Kidney capillary endothelial cell (primary cell): ENCODE measurements at regions not wholly inside any gene's neighbourhood (a gene's known extent, or its start where the extent isn't known, plus 50 kb on each side); places are given as distances from the start of the nearest gene placed in this dataset.

Experiments used
- DNase-seq: peaks from one replicate; pipeline ENCODE4 v3.0.0-alpha.2; 2018; ENCODE audit warnings: low spot score

DNA sequence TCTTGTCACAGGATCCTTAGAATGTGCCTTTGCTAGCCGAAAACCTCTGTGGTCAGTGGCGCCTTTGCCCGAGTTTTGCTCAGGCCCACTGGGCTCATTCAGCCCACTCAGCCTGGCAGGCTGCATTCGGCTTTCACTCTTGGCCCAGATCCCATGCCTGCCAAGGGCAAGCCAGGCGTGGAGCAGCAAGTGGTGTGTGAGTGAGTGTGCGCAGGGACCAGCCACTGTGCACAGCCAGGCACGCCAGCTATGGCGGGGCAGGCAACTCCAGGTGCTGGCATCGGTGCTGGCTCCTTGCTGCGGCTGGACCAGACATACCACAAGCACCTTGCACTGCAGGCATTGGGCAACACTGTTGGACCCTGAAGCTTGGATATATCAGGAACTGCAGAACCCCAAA is 1145.1 kb upstream of the NCAM2 start:
- no peak for DNase-seq

DNA sequence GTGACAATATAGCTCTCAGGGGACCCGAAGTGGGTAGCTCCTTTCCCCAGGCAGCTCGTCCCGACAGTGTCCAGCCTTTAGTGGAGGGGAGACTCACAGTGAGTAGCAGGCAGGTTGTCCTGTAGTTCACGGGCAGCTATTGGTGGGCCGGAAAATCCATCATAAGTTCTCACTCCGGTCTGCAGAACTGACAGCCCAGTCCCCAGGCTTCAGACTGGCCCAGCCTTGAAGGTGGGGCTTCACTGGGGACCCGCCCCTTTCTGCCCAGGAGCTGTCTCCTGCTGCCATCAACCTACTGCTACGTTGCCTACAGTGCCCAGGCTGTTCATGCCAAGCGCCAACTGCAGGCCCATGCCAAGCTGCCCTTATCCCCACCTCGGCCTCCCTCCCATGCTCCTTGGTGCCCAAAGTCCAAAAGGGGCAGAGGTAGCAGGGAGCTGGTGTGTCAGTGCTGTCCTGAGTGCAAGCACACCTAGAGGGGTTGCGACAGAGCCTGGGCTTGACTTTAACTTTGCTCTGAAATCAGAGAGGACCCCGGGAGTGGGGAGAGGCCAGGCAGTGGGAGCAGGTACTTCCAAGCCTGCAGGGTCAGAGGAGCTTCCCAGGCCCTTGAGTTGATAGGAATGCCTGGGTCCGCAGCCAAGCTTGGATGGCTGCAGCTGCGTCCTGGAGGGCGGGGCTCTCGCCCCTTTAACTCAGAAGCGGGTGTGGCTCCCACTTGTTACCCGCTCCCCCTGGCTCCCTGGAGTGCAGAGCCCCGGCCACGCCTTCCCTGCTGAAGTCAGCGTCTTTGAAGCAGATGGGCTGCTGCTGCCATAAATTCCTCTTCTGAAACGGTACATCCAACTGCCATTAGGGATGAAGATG is 1144.3 kb upstream of the NCAM2 start:
- no peak for DNase-seq

DNA sequence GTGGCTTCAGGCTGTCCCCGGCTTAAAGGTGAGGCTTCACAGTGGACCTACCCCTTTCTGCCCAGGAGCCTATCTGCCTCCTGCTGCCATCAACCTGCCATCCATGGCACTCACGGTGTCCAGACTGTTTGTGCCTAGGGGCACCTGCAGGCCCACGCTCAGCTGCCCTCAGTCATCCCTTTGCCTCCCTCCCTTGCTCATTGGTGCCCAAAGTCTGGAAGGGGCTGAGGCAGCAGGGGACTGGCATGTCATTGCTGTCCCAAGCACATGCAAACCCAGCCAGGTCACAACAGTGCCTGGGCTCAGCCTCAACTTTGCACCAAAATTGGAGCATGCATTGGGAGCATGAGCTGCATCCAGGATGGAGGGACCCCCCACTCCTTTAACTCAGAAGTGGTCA is 1142.7 kb upstream of the NCAM2 start:
- DNase-seq = no peak

DNA sequence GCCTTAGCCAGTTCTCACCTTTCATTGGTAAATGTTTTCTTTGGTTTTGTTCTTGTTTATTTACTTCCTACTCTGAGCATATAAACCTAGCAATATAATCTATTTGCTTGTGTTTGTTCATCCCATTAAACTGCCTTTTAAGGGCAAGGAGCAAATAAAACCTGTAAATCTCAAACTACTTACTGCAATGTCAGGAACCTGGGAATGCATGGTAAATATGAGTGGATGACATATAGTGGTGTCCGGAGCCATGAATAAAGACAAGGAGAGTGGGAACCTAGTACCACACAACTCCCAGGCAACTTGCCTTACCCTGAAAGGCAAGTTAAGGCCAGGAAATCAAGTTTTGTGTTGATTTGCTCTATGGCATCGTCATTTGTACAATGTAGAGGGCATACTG is 1133.7 kb upstream of the NCAM2 start:
- no peak for DNase-seq

DNA sequence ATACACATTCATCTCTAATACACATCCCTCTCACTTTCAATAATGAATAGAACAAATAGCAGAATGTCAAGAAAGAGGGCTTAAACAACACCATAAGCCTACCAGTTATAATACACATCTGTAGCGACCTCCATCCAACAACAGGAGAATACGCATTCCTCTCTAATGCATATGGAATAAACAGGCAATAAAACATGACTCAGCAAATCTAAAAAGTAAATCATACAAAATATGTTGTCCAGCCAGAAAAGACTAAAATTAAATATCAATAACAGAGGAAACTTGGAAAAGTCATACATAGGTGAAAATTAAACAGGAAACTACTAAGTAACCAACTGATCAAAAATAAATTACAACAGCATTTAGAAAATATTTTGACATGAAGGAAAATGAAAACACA is 1127.5 kb upstream of the NCAM2 start:
- no peak for DNase-seq

DNA sequence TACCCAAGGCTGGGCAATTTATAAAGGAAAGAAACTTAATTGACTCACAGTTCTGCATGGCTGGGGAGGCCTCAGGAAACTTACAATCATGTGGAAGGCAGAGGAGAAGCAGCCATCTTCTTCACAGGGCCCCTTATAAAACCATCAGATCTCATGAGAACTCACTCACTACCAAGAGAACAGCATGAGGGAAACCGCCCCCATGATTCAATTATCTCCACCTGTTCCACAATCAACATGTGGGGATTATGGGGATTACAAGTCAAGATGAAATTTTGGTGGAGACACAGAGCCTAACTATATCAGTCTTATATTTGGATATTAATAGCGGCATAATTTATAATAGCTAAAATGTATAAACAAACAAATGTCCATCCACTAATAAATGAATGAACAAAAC is 1123.7 kb upstream of the NCAM2 start:
- no peak for DNase-seq

DNA sequence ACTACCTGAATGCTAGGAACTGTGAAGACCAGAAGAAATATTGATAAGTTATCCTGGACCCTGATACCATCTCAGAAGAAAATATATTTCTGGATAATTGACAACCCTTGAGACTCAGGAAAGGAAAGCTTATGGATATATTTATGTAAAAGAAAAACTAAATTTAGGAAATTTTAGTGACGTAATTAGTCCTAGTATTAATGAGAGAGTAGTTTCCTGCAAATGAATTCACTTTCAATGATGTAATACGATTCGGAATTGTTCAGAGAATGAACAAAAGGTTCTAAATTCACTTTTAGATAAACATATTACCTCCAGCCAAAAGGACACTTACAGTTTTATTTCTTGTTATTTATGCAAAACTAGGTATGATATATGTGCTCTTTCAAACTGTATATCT is 1120.1 kb upstream of the NCAM2 start:
- no peak for DNase-seq

DNA sequence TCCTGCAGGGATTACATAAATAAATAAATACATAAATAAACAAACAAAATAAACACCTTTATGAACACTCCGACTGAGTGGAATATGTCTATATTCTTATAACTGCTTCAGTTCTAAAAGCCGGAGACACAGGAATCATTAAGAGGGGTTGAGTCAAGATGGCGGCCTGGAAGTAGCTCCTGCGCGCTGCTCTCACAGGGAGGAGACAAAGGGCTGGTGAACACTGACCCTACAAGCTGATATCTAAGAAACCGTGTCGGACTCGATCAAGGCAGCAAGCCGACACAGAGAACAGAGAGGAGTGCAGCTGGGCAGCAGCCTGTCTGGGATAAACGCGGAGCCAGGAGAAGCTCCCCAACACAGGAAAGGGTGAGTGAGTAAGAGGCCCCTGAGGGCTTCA is 1098.6 kb upstream of the NCAM2 start:
- DNase-seq = no peak

DNA sequence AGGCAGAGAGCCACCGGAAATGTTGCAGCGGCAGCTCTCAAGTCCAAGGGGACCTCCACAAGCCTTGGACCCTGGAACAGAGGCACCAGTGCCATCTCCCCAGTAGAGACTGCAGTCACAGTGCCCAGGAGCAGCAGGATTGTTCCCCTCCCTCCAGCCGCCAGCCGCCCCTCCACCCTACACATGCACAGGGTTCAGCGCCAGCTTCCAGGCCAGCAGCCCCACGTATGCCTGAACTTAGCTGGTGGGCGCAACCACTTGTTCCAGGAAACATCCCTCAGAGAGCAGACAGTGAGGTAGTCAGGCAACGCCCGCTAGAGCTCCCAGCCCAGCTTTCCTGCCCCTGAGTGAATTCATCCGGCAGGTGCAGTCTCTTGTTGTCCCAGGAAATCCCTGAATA is 1098.1 kb upstream of the NCAM2 start:
- DNase-seq = no peak

DNA sequence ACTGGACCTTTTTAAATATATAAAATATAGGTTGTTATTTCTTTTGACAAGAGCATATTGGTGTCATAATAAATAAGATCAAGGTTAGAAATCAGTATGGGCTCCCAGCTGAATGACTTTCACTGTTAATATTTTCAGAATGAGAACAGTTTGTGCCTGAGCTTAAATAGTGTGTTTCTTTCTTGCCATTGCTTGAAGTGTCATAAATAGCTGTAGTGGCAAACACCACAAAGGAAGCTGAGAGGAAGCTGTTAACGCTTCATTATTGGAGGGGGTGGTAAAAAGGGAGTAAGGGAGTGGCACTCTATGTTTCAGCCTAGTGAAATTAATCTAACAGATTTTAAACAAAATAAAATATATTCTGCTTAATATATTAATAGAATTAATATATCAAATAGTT is 1089.8 kb upstream of the NCAM2 start:
- DNase-seq = no peak

DNA sequence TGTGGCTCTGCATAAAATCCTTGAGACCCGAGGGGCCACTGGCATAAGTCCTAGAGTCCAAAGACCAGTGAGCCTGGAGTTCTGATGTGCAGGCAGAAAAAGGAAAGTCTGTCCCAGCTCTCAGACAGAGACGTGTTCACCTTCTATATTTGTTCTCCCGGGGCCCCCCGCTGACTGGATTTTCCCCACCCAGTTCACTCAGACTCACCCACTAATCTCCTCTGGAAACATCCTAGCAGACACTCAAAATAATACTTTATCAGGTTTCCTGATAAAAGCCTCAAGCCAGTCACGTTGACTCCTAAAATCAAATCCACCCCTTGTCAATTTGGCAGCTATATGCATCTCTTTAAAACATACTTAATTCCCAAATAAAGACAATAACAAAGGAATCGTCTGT is 1084.2 kb upstream of the NCAM2 start:
- no peak for DNase-seq

DNA sequence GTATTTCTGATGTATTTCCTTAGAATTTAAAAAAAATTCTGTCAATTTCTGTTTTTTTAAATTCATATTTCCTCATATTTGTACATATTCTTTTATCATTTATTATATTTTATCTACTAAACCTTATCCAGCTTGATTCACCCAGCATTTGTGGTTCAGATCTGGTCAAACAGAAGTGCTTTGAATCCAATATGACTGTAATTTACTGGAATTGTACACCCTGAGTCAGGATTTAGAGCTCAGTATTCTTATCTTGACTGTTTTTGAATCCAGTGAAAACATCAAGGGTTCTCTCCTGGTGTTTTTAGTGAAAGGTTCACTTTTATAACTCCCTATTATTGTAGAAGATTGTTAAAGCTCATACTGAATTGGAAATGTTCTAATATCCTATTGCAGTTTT is 1077.0 kb upstream of the NCAM2 start:
- no peak for DNase-seq

DNA sequence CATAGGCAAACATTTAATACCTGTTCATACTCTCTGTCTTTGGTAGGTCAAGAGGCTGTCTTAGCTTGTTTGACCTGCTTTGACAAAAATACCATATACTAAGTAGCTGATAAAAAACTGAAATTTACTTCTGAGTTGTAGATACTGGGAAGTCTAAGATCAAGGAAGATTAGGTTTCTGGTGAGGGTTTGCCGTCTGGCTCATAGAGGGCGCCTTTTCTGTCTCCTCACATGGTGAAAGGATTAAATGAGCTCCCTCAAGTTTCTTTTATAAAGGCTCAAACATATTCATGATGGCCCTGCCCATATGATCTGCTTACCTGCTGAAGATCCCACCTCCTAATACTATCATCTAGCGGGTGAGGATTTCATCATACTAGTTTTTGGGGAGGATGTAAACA is 1076.1 kb upstream of the NCAM2 start:
- no peak for DNase-seq

DNA sequence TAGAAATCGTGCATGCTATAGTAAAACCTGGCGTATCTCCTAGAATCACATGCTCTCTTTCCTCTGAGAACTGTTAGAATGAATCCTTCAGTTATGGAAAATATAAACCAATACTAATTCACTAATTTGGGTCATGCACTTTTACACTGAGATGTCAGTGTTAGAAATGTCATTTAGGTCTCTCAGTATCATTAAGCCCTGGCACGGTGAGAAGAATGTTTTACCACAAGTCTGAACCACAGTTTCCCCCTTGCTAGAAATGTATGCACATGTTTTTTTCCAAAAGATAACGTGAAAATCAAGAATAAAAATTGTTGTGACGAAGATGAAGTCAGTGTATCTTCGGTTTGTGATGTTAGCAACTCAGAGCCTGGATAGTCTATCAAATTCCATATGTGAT is 1062.7 kb upstream of the NCAM2 start:
- no peak for DNase-seq

DNA sequence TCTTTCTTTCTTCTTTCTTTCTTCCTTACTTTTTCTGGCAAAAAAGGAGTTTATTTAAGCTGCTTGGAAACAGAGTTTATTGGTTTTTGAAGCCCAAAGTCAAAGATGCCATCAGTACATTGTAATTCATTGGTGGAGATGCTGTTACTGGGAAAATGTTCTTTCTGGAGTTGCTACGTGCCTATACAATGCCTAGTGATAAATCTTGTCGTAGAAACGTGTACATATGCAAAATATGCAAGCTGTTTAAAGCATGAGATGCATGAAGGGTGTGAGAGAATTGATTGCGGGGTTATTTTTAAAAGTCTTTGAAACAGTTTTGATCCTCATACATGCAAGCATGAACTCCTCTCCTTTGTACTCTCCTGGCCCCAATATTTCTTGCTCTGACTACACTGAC is 1060.6 kb upstream of the NCAM2 start:
- no peak for DNase-seq

DNA sequence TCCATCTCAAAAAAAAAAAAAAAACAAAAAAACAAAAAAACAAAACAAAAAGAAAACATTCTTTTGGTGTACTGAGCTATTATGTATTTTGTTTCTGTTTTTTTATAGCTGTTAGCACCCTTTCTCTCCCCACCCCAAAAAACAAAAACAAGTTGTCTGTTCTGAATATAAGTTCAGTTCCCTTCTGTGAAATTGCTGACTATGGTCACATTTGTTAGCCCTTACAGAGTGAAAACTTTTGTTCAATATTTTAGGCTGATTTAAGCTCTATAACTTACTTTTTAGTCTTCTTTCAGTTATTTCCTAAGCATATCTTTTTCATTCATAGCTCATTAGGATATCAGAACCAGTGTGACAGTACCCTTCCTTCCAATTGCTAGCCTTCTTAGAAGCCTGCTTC is 1056.6 kb upstream of the NCAM2 start:
- DNase-seq = no peak

DNA sequence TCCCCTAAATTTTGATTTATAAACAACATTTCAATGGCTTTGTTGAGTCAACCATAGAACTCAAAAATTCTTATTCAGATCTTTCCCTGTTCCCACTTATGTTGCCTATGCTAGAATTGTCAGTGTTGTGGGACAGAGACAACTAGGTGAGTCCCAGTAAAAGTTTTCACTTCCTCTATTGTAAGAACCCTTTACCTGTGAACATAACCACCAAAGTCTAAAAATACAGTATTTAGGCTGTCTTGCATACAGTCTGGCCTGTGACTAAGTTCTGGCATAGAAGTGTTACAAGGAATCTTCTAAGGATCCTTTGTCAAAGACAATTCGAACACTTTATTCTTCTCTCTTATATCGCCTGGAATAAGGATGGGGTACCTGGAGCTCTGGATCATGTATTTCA is 1047.9 kb upstream of the NCAM2 start:
- no peak for DNase-seq

DNA sequence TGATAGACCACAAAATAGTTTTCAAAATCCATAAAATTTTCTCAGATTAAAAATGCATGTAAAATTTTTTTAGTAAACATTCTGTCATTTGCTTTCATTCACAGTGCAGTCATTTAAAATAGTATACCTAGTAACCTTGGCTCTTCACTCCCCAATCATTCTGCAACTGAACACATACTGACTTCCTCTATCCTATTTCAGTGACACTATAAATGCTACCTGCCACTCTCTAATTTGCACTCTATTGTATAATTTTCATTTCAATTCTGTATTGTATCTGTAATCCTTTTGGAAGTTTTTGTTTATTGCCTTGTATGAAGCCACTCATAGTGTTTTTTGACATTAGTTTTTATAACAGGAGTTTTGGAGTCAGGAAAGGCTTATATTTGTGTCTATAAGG is 1029.1 kb upstream of the NCAM2 start:
- DNase-seq = no peak

DNA sequence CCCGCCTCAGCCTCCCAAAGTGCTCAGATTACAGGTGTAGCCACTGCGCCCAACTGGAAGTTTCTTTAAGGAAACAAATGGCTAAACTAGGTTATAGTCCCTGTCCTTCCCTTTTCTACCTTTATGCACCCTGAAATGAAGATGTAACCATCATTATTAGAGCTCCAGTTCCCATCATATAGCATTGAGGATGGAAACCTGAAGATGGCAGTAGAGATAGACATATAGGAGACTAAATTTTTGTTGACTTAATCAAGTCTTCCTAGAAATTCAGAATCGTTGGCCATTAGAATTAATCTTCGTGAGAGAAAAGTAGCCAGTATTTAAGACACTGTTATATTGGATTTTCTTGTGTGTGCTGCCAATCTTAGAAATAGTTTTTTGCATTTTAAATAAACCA is 1016.3 kb upstream of the NCAM2 start:
- DNase-seq = no peak

DNA sequence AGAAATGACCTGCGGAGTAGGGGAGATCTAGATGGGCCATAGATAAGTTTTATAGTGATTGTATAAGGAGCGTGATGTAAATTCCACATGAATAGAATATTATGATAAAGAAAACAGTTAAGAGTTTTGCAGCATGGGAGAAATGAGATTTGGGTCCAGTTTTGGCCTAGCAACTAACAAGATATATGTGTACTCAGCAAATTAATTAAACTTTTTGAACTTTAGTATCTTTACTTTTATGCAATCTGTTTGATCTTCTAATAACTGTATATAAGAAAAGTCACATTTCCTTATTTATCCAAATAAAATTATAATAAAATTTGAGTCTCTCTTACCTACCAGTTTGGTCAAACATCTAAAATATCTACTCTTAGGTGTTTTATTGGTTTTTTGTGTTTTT is 1011.8 kb upstream of the NCAM2 start:
- DNase-seq = no peak

DNA sequence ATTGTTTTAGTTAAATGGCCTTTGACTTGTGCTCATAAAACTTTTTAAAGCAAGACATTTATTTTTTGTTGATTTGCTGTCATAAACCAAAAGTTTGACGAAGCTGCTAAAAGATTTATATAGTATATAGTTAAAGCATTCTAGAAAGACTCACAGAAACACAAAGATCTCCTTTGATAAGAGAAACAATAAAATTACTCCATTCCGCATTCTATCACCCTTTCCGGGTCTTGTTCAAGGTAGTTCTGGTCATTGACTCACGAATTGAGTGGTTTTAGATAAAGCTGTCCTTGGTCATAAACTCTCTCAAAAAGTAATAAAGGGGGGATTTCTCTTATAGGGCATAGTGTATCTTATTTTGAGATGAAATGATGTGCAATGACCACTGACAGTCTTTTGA is 1010.5 kb upstream of the NCAM2 start:
- DNase-seq = no peak

DNA sequence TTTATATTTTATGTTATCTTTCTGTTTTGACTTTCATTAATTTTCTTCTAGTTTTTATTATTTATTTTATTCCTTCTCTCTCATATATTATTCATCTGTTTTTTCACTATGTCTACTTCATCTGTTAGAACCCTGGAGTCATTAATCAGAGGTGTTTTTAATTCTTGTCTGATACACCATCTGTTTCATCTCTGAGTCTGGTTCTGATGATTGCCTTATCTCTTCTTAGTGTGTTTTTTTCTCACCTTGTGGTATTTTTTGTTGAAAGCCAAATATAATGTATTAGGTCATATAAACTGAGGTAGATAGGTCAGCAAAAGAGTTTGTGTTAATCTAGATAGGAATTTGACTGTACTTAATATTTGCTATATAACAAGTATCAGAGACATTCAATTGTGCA is 1005.7 kb upstream of the NCAM2 start:
- DNase-seq = no peak

DNA sequence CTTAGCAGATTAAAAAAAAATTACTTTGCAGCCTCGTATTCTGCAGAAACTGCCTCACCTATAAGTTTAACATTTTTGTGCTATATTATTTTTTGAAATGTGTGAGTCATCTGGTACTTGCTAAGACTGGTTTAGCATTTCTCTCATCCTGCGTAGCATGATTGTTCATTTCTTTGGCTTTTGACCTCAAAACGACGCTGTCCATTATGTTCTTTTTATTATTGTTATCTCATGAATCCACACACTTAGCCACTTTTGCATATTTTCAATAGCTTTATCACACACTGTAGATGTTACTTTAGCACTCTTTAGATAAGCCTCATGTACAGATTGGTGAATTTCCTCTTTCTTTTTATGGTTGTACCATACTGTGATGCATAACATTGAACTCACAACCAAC is 1004.9 kb upstream of the NCAM2 start:
- DNase-seq = no peak

DNA sequence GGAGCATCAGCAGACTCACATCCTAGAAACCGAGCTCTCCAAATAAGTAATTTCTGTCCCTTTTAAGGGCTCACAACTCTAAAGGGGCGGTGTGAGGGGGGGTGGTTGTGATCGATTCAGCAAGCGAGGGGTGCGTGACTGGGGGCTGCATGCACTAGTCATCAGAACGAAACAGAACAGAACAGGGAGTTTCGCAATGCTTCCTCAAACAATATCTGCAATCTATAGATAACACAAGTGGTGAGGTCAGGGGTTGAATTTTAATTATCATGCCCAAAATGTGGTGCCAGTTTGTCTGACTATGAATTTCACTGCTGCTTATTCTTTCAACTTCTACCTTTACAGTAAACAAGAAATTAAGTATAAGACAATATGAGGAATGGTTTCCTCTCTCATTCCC is 1003.0 kb upstream of the NCAM2 start:
- DNase-seq = no peak

DNA sequence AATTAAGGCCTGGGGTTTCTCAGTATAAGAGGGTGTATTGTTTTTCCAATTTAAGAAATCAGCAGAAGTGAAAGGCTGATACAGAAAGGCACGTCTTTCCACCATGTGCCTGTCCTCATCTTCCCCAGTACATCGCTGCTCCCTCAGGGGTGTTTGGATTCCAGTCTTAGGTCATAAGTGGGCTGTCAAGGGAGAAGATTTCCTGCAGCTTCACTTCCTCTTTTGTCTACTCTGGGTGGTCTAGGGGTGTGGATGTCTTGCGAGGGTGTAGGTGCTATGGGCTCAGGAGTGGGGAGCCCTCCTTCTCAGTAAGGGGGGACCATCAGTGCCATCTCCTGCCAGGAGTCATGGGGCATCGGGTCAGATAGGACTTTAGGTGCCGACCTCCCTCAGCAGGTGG is 999.8 kb upstream of the NCAM2 start:
- DNase-seq = no peak
